ENCODE measurements at regions not wholly inside any gene's neighbourhood (a gene's known extent, or its start where the extent isn't known, plus 50 kb on each side); places are given as distances from the start of the nearest gene placed in this dataset.

DNA sequence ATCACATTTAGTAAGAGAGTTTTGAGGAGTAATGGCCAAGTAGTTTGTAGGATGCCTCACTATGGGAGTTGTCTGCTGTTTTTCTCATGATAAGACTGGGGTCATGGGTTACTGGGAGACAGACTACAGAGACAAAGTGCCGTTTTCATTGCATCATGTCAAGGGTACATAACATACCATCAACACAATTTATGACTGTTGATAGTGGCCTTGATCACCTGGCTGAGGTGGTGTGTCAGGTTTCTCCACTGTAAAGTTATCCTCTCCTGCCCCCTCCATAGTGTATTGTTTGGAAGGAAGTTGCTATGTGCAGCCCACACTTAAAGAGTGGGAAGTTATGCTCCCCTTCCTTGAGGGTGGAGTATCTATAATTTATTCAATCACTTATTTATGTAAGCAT is 263.5 kb upstream of the POU3F1 start:
- no peak for DNase-seq (ENCODE audit: extremely low read depth, low read depth)
- no peak for TF ChIP-seq CTCF (IDR thresholded peaks at IDR 0.05; ENCODE audit: low read depth, low read length)

DNA sequence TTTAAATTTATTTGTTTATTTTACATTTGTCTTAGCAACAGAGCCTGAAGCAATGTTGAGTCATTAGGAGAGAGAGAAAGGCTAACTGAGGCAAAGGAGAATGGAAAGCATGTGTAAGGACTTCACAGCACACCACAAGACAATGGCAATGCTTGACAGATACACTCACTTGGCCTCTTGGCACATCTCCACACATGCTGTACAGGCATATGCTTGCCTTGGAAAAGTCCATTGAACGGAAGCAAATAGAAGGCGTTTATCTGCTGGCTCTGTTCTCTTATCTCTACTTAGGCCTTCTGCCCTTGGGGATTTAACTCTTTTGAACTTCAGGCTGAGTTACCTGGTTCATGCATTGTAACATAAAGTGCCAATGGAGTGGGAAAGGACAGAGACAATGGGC is 262.2 kb upstream of the POU3F1 start:
- no peak for TF ChIP-seq CTCF (IDR thresholded peaks at IDR 0.05; ENCODE audit: low read depth, low read length)
- no peak for DNase-seq (ENCODE audit: extremely low read depth, low read depth)

DNA sequence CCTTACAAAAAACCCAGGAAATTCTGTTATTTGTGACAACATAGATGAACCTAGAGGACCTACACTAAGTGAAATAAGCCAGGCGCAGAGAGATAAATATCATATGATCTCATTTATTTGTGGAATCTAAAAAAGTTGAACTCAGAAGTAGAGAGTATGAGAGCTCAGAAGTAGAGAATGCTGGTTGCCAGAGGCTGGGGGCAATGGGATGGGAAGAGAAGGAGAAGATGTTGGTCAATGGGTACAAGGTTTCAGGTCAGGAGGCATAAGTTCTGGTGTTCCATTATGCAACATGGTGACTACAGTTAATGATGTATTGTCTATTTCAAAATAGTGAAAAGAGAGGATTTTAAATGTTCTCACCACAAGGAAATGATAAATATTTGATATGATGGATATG is 259.1 kb upstream of the POU3F1 start:
- no peak for TF ChIP-seq CTCF (IDR thresholded peaks at IDR 0.05; ENCODE audit: low read depth, low read length)

DNA sequence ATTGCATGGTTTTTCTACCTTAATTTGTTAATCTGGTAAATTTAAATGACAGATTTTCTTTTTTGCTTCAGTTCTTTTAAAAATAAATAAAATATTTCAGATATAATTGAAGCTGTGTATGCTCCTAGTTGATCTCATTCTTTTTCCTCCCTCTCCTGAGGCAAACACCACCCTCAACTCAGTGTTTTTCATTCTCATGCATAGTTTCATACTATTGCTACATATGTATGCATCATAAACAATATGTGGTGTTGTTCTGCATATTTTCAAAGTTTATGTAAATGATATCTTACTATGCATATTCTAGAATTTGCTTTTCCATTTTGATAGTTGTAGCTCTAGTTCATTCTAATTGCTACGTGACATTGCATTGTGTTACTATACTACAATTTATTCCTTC is 257.2 kb upstream of the POU3F1 start:
- DNase-seq (ENCODE audit: extremely low read depth, low read depth) = no peak
- TF ChIP-seq CTCF (IDR thresholded peaks at IDR 0.05; ENCODE audit: low read depth, low read length) = no peak

More for the DNA sequence above, 259.1 kb upstream of the POU3F1 start:
- no peak for DNase-seq (ENCODE audit: extremely low read depth, low read depth)

GRCh38 chr1:38301040-38301439 is 254.4 kb upstream of the POU3F1 start:
- no peak for TF ChIP-seq CTCF (IDR thresholded peaks at IDR 0.05; ENCODE audit: low read depth, low read length)
- DNase-seq (ENCODE audit: extremely low read depth, low read depth) = no peak

GRCh38 chr1:38300616-38301015 is 254.0 kb upstream of the POU3F1 start:
- no peak for DNase-seq (ENCODE audit: extremely low read depth, low read depth)
- TF ChIP-seq CTCF (IDR thresholded peaks at IDR 0.05; ENCODE audit: low read depth, low read length) = no peak

DNA sequence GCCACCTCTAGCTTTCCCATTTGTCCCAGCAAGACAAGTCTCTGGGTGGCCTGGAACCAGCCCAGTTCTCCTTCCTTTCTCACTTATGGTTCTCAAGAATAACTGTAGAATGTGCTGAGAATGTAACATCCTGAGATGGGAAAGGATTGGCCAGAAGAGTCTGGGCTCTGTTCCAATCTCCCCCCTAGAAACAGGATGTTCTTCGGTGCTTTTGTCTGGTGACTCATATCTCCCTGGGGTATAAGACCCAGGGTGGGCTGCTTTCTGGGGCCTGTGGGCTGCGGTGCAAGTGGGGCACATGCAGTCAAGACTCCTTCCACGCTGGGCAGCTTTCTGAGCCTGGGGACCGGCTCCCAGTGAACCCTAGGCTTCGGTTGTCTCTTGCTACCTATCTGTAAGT is 251.2 kb upstream of the POU3F1 start:
- no peak for TF ChIP-seq CTCF (IDR thresholded peaks at IDR 0.05; ENCODE audit: low read depth, low read length)
- DNase-seq (ENCODE audit: extremely low read depth, low read depth) = no peak

All from AG09319 (cell line).